C1 segment of cervical spinal cord (tissue), 14 donors: ENCODE measurements at regions not wholly inside any gene's neighbourhood (a gene's known extent, or its start where the extent isn't known, plus 50 kb on each side); places are given as distances from the start of the nearest gene placed in this dataset.
"Not testable (repeated sequence)": the region's sequence is repeated elsewhere in the genome, so short reads cannot be mapped to it uniquely, and the experiment has no call there.

Experiments used
- DNase-seq, 14 donors: peaks; one replicate each; lab custom pipeline; 2025; lab: John Stamatoyannopoulos, UW

DNA sequence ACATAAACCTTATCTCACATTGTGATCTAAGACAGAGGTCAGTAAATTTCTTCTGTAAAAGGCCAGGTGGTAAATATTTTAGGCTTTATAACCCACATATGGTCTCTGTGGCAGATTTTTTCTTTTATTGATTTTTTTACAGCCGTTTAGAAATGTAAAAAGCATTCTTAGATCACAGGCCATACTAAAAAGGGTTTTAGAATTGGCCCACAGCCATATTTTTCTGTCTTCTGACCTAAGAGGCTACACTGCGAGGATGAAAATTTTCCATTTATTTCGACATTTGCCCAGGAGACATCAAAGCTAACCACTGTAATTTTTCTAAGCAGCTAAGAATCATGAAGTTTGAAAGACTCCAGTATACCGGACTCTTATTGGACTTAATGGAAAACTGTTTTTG lies 377.2 kb upstream of the SGO1 start:
- no peak for DNase-seq

DNA sequence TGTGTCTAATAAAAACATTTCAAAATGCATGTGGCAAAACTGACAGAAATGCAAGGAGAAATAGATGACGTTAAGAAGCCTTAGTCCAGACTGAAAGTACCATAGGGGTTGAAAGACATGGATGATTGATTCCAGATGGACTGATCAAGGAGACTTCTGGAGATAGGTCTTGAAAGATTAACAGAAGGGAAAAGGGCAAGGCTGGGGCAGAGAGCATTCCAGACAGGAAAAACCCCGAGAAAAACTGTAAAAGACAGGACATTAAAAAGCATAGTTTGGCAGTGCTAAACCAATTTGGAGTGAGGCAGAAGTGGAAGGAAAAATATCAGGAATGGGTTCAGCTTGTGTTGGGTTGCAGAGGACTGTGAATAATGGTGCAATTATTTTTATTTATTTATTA lies 375.2 kb upstream of the SGO1 start:
- DNase-seq = no peak

GRCh38 chr3:20560446-20560845 lies 374.4 kb upstream of the SGO1 start:
- not testable (repeated sequence) for DNase-seq

- DNase-seq = no peak
Observed at GRCh38 chr3:20558161-20558560, 372.2 kb upstream of the SGO1 start.

DNA sequence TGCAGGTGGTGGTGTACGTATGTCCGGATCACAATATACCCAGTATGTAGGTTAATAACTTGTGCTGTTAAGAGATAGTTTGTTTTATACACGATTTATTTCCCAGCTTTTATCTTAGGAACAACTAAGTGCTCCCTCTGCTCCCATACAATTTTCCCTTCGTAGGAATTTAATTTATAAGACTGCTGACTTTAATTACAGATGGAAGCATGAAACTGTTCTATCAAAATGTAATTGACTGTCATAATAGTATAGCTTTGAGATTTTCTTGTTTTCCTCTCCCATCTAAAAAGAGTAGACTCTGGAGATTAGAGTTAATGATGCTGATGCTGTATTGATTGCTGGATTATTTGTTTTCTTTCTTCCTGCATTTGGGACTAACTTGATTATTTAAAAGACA lies 370.7 kb upstream of the SGO1 start:
- no peak for DNase-seq

GRCh38 chr3:20552605-20553275 lies 366.7 kb upstream of the SGO1 start:
- DNase-seq = no peak

GRCh38 chr3:20547361-20548269 lies 361.6 kb upstream of the SGO1 start:
- DNase-seq = not testable (repeated sequence)

- no peak for DNase-seq
Observed at GRCh38 chr3:20546636-20547035, 360.6 kb upstream of the SGO1 start.

GRCh38 chr3:20543535-20544226 lies 357.7 kb upstream of the SGO1 start:
- no peak for DNase-seq

DNA sequence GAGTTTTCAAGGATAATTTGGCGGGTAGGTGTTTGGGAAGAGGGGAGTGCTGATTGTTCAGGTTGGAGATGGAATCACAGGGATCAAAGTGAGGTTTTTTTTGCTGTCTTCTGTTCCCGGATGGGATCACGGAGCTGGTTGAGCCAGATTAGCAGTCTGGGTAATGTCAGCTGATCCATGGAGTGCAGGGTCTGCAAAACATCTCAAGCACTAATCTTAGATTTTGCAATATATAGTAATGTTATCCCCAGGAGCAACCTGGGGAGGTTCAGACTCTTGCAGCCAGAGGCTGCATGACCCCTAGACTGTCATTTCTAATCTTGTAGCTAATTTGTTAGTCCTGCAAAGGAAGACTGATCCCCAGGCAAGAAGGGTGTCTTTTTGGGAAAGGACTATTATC lies 354.1 kb upstream of the SGO1 start:
- DNase-seq = no peak

- DNase-seq = no peak
Observed at GRCh38 chr3:20539666-20540065, 353.7 kb upstream of the SGO1 start.

GRCh38 chr3:20537234-20537633 lies 351.2 kb upstream of the SGO1 start:
- no peak for DNase-seq

- DNase-seq = no peak
Observed at GRCh38 chr3:20529911-20530310, 343.9 kb upstream of the SGO1 start.

DNA sequence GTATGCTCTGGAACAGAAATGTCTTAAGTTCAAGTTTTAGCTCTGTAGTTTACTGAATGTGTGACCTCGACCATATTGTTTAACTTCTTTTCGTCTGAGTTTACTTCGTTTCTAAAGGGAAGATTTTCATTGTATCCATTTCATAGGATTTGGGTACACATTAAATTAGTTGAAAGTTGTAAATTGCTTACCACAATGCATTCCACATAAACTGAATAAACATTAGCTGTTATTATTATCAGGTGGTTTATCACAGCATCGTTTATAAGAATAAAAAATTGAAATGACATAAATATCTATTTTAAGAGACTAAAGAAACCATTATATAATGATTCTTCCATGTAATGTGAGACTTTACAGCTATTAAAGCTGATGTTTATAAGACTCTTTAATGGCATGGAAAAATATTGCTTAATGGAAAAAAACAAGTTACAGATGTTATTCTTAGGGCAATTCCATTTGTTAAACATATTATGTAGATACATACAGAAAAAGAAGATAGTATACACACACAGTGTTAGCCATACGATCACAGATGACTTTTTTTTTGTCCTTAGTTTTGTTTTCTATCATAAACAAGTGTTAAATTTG lies 342.3 kb upstream of the SGO1 start:
- no peak for DNase-seq

- no peak for DNase-seq
Observed at GRCh38 chr3:20527368-20527767, 341.4 kb upstream of the SGO1 start.

GRCh38 chr3:20524328-20524727 lies 338.3 kb upstream of the SGO1 start:
- DNase-seq = no peak

- DNase-seq = no peak
Observed at GRCh38 chr3:20523293-20523692, 337.3 kb upstream of the SGO1 start.

- not testable (repeated sequence) for DNase-seq
Observed at GRCh38 chr3:20517316-20517715, 331.3 kb upstream of the SGO1 start.

DNA sequence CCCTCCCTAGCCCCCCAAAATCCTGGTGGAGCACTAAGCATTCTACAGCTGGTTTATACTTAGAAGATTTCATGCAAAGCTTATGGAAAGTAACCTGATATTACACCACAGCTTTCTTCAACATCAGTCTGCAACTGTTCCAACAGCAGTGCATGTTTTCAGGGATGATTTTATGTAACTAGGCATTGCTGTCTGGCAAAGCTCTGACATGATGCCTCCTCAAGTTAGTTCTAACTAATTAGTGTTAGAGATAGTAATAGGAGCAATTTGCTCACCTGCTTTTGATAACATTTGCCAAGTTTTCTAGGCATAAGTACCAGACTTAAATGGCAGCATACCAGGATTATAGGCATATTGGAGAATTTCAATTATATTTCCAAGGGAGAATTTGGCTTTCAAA lies 330.3 kb upstream of the SGO1 start:
- DNase-seq = no peak

DNA sequence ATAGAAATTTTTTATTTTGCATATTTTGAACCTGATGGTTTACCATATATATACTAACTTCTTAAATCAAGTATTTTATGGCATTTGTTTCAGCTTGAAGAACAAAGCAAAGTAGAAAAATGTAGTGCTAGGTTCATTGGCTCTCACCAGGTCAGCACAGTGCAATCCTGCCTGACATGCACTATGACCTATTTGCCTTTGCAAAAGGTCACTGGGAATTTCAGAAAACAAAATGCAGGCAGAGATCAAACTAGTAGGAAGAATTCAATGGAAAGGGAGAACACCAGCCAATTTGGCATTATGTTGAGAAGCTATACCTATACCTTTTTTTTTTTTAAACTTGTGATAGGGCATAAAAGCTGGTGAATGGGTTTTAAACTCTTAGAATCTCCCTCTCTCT lies 329.8 kb upstream of the SGO1 start:
- DNase-seq = no peak

GRCh38 chr3:20511863-20512505 lies 326.0 kb upstream of the SGO1 start:
- DNase-seq = peak in 4 of 14 donors; percentile 0 to 44 (median 2)

GRCh38 chr3:20510396-20510795 lies 324.4 kb upstream of the SGO1 start:
- DNase-seq = no peak
